ENCODE measurements at regions not wholly inside any gene's neighbourhood (a gene's known extent, or its start where the extent isn't known, plus 50 kb on each side); places are given as distances from the start of the nearest gene placed in this dataset.

DNA sequence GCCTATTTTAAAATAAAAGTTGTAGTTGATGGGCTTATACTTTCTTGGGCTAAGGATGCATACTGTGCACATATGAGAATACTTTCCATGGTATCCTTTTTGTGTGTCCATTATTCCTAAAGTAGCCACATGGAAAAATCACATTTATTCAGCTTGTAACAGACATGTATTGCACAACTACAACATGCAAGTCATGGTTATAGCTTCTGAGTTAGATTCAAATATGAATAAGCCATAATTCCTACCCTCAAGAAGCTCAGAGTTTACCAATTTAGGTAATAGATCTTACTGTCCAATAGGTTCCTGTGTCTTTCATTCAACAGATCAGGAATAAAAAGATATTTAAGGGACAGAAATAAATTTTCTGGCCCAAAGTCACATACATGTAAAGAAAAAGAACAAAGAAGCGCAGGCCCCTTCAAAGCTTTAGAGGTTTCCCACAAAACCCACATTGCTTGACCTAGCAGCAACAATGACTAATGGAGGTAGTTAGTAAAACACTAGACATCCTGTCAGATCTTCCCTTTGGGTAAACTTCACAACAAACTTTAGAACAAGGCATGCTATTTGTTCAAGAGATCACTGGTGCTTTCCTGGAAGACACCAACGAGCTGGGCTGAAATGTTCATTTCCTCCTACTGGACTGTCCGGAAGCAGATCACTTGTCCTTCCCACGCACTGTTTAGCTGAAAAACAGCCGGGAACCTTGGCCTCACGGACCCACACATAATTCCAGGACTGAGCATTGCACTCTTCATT is 78.4 kb upstream of the ITGA1 start:
- whole genome bisulfite sequencing: 54% methylated on average over 6 of the region's 6 CpGs
- no peak overlapping the region for H3K27ac ChIP-seq
- no peaks in the 10 kb centered on the region for H3K27me3 ChIP-seq (replicated peaks; ENCODE audit: insufficient read depth)
- no peaks in the 10 kb centered on the region for H3K36me3 ChIP-seq
- no peaks in the 10 kb centered on the region for H3K9me3 ChIP-seq
- no peak overlapping the region for H3K4me3 ChIP-seq
- H3K4me1 ChIP-seq (replicated peaks): no peaks in the 10 kb centered on the region
- TF ChIP-seq POLR2A (IDR thresholded peaks at IDR 0.05) (no peak), CTCF (IDR thresholded peaks at IDR 0.05) (no peak), POLR2AphosphoS5 (IDR thresholded peaks at IDR 0.05) (no peak)
- intact Hi-C loops (cut with DNase I): no loop called here
- DNase-seq (ENCODE audit: low spot score): no peak

GRCh38 chr5:52710310-52710971 is 77.3 kb upstream of the ITGA1 start:
- no peaks in the 10 kb centered on the region for H3K9me3 ChIP-seq
- H3K27ac ChIP-seq: no peak overlapping the region
- no peaks in the 10 kb centered on the region for H3K4me1 ChIP-seq (replicated peaks)
- no peaks in the 10 kb centered on the region for H3K36me3 ChIP-seq
- WGBS: 49% methylated on average over 2 of the region's 2 CpGs
- H3K4me3 ChIP-seq: no peak overlapping the region
- no peak for DNase-seq (ENCODE audit: low spot score)
- intact Hi-C loops (cut with DNase I): no loop called here
- TF ChIP-seq POLR2A (IDR thresholded peaks at IDR 0.05) (no peak), POLR2AphosphoS5 (IDR thresholded peaks at IDR 0.05) (no peak), CTCF (IDR thresholded peaks at IDR 0.05) (no peak)
- no peaks in the 10 kb centered on the region for H3K27me3 ChIP-seq (replicated peaks; ENCODE audit: insufficient read depth)

DNA sequence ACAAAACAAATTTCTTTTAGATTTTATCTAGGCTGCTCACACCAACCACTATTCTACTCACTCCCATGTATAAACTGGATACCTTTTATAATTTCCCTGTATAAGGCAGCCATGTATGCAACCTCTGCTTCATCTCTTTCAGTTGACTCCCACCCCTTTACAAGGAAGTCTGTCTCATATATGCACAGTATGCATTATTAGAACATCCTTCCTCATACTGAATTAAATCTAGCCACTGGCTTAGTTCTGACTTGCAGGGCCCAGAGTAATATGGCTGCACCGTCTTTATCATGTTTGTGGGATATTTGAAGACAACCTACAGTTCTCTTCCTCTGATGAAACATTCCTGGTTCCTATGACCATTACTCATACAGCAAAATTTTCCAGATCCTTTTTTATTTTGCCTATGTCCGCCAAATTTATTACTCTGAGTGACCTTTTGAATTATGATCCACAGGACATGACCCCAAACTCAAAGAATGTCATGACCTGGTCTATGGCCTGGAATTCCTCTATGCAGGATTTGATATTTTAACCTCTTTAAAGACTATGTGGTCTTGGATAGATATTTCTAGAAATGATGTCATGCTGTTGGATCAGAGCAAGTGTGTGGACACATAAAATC is 76.6 kb upstream of the ITGA1 start:
- 82% methylated on average over 2 of the region's 2 CpGs for WGBS
- intact Hi-C loops (cut with DNase I): no loop called here
- no peaks in the 10 kb centered on the region for H3K4me1 ChIP-seq (replicated peaks)
- no peak overlapping the region for H3K27ac ChIP-seq
- no peaks in the 10 kb centered on the region for H3K36me3 ChIP-seq
- no peak for DNase-seq (ENCODE audit: low spot score)
- no peaks in the 10 kb centered on the region for H3K9me3 ChIP-seq
- TF ChIP-seq CTCF (IDR thresholded peaks at IDR 0.05) (no peak), POLR2AphosphoS5 (IDR thresholded peaks at IDR 0.05) (no peak)
- H3K27me3 ChIP-seq (replicated peaks; ENCODE audit: insufficient read depth): no peaks in the 10 kb centered on the region
- no peak overlapping the region for H3K4me3 ChIP-seq

GRCh38 chr5:52712354-52712753 is 75.4 kb upstream of the ITGA1 start:
- intact Hi-C loops (cut with DNase I): no loop called here
- Histone ChIP-seq H3K4me3 (no peak overlapping the region), H3K27me3 (replicated peaks; ENCODE audit: insufficient read depth) (no peaks in the 10 kb centered on the region), H3K36me3 (no peaks in the 10 kb centered on the region), H3K4me1 (replicated peaks) (no peaks in the 10 kb centered on the region), H3K9me3 (no peaks in the 10 kb centered on the region), H3K27ac (no peak overlapping the region)
- DNase-seq (ENCODE audit: low spot score): no peak
- WGBS: 89% methylated on average over 2 of the region's 2 CpGs
- no peak for TF ChIP-seq POLR2AphosphoS5 (IDR thresholded peaks at IDR 0.05)
- no peak for TF ChIP-seq CTCF (IDR thresholded peaks at IDR 0.05)
- TF ChIP-seq POLR2A (IDR thresholded peaks at IDR 0.05): no peak

All from prostate gland (tissue), 2 donors.